ENCODE measurements at regions not wholly inside any gene's neighbourhood (a gene's known extent, or its start where the extent isn't known, plus 50 kb on each side); places are given as distances from the start of the nearest gene placed in this dataset.
"Not testable (repeated sequence)": the region's sequence is repeated elsewhere in the genome, so short reads cannot be mapped to it uniquely, and the experiment has no call there.

DNA sequence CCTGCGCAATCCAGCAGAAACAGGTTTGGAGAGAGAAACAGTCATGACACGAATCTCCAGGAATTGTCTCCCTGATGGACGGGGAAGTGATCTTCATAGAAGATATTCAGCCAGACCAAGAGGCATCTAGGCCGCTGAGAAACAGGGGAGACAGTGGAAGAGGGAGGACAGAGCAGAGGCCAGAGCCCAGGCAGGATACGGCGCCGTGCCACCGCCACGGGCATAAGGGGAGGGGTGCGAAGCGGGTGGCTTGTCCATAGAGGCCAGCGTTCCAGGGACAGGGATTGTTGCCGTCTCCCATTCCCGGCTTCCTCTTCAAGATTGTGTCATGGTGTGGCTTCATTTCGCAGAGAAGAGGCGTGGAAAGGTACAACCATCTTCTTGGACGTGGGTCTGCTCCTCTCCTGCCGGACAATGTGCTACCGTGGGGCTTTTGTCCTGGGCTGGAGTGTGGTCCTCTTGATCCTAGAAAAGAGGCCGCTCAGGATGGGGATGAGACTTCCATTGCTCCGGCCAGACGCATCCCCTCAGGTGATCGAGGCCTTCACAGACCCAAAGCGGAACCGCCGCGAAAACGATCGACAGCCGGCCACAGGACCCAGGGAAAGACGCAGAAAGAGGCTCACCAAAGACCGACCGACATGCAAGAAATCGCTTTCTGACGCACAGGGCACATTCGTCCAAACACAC lies 118.9 kb upstream of the KCNJ18 start:
- not testable (repeated sequence) for H3K4me1 ChIP-seq (ENCODE audit: insufficient read depth, insufficient read length); DNase-seq (ENCODE audit: low read depth, low spot score); H3K9ac ChIP-seq (ENCODE audit: insufficient read length, low read depth); H3K36me3 ChIP-seq (ENCODE audit: insufficient read depth, insufficient read length, low read length); H3K9me3 ChIP-seq (ENCODE audit: insufficient read depth, low read length); H3K27me3 ChIP-seq (ENCODE audit: insufficient read depth, insufficient read length); H3K4me3 ChIP-seq (ENCODE audit: insufficient read length, low read depth)

GRCh38 chr17:21573961-21574610 lies 118.2 kb upstream of the KCNJ18 start:
- Histone ChIP-seq H3K9ac (ENCODE audit: insufficient read length, low read depth) (no peak overlapping the region), H3K4me3 (ENCODE audit: insufficient read length, low read depth) (no peak overlapping the region), H3K4me1 (ENCODE audit: insufficient read depth, insufficient read length) (no peaks in the 10 kb centered on the region), H3K9me3 (ENCODE audit: insufficient read depth, low read length) (no peaks in the 10 kb centered on the region), H3K36me3 (ENCODE audit: insufficient read depth, insufficient read length, low read length) (no peaks in the 10 kb centered on the region), H3K27me3 (ENCODE audit: insufficient read depth, insufficient read length) (no peaks in the 10 kb centered on the region)
- TF ChIP-seq SUZ12 (IDR thresholded peaks at IDR 0.05; ENCODE audit: extremely low read depth, insufficient read depth, insufficient read length) (no peak), YY1 (IDR thresholded peaks at IDR 0.05; ENCODE audit: insufficient read depth, insufficient read length) (no peak), ZNF274 (IDR thresholded peaks at IDR 0.05; ENCODE audit: low read depth, low read length) (no peak)
- DNase-seq (ENCODE audit: low read depth, low spot score), result no peak

DNA sequence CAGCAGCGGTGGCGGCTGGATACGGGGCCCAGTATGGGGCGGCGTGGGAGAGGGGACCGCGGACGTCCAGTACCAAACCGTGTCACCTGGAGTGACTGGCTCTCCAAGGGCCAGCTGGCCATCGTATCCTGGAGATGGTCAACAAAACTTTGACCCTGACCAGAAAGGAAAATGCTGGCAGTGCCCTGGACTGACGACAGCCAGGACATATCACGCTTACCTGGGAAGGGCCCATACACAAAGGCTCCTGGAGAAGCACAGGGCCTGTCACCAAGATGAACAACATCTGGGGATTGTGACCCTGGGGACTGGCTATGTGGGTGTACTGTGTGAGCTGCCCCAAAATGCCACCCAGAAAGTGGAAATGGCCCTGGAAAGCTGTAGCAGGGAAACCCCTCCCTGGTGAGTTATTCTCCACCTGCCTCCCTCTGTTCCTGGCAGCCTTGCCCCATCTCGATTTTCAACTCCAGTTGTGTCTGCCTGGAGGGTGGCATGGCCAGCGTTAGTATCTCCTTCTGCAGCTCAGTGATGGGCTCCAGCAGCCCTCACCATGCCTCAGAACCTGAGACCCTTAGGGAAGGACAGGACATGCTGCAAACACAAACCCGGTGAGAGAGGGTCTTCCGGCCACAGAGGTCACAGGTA lies 117.6 kb upstream of the KCNJ18 start:
- H3K9ac ChIP-seq (ENCODE audit: insufficient read length, low read depth); DNase-seq (ENCODE audit: low read depth, low spot score); H3K36me3 ChIP-seq (ENCODE audit: insufficient read depth, insufficient read length, low read length); H3K4me1 ChIP-seq (ENCODE audit: insufficient read depth, insufficient read length); H3K9me3 ChIP-seq (ENCODE audit: insufficient read depth, low read length); H3K27me3 ChIP-seq (ENCODE audit: insufficient read depth, insufficient read length); H3K4me3 ChIP-seq (ENCODE audit: insufficient read length, low read depth): not testable (repeated sequence)

GRCh38 chr17:21578783-21579182 lies 113.5 kb upstream of the KCNJ18 start:
- H3K9me3 ChIP-seq (ENCODE audit: insufficient read depth, low read length); H3K36me3 ChIP-seq (ENCODE audit: insufficient read depth, insufficient read length, low read length); H3K4me1 ChIP-seq (ENCODE audit: insufficient read depth, insufficient read length); H3K9ac ChIP-seq (ENCODE audit: insufficient read length, low read depth); H3K4me3 ChIP-seq (ENCODE audit: insufficient read length, low read depth); DNase-seq (ENCODE audit: low read depth, low spot score); H3K27me3 ChIP-seq (ENCODE audit: insufficient read depth, insufficient read length): not testable (repeated sequence)

DNA sequence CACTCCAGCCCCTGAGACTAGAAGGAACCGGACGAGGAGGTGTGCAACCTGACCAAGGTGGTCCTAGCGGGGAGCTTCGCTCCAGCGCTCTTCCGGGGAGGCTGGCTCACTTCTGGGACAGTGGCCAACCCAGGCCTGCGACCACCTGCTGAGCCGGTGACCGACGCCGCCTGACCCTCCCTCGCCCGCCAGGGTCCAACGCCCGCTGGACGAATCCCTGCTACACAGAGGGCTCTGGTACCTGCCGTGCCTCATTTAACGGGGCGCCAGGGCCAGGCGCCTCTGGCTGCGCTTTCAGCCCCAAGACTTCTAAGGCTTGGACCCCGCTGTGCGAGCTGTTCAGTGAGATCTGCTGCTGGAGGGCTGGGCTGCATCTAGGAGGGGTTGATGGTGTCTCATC lies 99.5 kb upstream of the KCNJ18 start:
- H3K9me3 ChIP-seq (ENCODE audit: insufficient read depth, low read length), result no peaks in the 10 kb centered on the region
- H3K36me3 ChIP-seq (ENCODE audit: insufficient read depth, insufficient read length, low read length), result no peaks in the 10 kb centered on the region
- H3K27me3 ChIP-seq (ENCODE audit: insufficient read depth, insufficient read length), result no peaks in the 10 kb centered on the region
- TF ChIP-seq SUZ12 (IDR thresholded peaks at IDR 0.05; ENCODE audit: extremely low read depth, insufficient read depth, insufficient read length) (no peak), YY1 (IDR thresholded peaks at IDR 0.05; ENCODE audit: insufficient read depth, insufficient read length) (no peak), ZNF274 (IDR thresholded peaks at IDR 0.05; ENCODE audit: low read depth, low read length) (no peak)
- no peak overlapping the region for H3K9ac ChIP-seq (ENCODE audit: insufficient read length, low read depth)
- no peak overlapping the region for H3K4me3 ChIP-seq (ENCODE audit: insufficient read length, low read depth)
- H3K4me1 ChIP-seq (ENCODE audit: insufficient read depth, insufficient read length), result no peaks in the 10 kb centered on the region
- no peak for DNase-seq (ENCODE audit: low read depth, low spot score)

DNA sequence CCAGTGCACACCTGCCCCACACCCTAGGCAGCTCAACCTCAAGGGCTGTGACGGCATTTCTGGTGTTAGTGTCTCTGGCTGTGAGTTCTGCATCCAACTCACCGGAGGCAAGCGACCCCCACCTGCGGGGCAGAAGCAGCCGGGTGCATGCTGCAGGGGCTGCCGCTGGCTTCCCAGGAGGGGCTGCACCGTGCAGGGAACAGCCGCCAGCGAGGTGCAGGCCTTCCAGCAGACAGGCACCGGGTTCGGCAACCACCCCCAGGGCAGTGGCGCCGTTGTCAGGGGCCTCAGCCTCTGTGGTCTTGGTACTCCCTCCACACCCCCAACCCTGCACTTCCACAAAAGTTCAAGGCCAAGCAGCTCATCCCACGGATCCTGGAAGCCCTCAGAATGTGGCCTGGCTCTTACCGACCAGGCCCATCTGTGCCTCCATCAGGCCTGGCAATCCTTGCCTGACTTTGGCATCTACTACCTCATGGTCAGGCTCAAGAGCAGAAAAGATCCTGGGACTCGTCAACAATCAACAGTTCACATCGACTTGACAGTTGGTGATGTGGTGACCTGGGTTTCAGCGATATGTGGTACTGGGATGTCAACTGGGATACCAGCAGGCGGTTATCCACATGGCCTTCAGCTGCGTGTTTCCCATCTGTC lies 98.7 kb upstream of the KCNJ18 start:
- not testable (repeated sequence) for H3K4me3 ChIP-seq (ENCODE audit: insufficient read length, low read depth); H3K36me3 ChIP-seq (ENCODE audit: insufficient read depth, insufficient read length, low read length); H3K9me3 ChIP-seq (ENCODE audit: insufficient read depth, low read length); H3K9ac ChIP-seq (ENCODE audit: insufficient read length, low read depth); DNase-seq (ENCODE audit: low read depth, low spot score); H3K4me1 ChIP-seq (ENCODE audit: insufficient read depth, insufficient read length); H3K27me3 ChIP-seq (ENCODE audit: insufficient read depth, insufficient read length)

DNA sequence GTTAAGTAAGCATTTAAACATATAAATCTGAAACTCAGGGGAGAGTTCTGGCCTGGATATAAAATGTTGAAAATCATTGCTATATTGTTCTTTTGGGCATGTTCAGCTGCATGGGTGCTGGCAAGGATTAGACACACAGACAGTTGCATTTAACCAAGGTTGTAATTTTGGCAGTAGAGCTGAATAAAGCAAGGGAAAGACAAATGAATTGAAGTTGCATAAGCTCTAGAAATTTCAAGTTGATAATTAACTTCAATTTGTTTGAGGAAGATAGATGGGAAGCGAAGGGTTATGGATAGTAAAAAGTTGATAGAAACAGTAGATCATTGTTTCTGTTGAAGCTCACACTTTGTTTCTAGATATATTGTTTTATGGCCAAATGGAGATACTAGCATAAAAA lies 97.2 kb upstream of the KCNJ18 start:
- no peaks in the 10 kb centered on the region for H3K27me3 ChIP-seq (ENCODE audit: insufficient read depth, insufficient read length)
- H3K9me3 ChIP-seq (ENCODE audit: insufficient read depth, low read length), result no peaks in the 10 kb centered on the region
- no peak for DNase-seq (ENCODE audit: low read depth, low spot score)
- no peaks in the 10 kb centered on the region for H3K36me3 ChIP-seq (ENCODE audit: insufficient read depth, insufficient read length, low read length)
- H3K9ac ChIP-seq (ENCODE audit: insufficient read length, low read depth), result no peak overlapping the region
- no peak overlapping the region for H3K4me3 ChIP-seq (ENCODE audit: insufficient read length, low read depth)
- H3K4me1 ChIP-seq (ENCODE audit: insufficient read depth, insufficient read length), result no peaks in the 10 kb centered on the region
- TF ChIP-seq ZNF274 (IDR thresholded peaks at IDR 0.05; ENCODE audit: low read depth, low read length) (no peak), YY1 (IDR thresholded peaks at IDR 0.05; ENCODE audit: insufficient read depth, insufficient read length) (no peak), SUZ12 (IDR thresholded peaks at IDR 0.05; ENCODE audit: extremely low read depth, insufficient read depth, insufficient read length) (no peak)

Data from NT2/D1 (cell line).